MCF 10A (cell line): ENCODE measurements at regions not wholly inside any gene's neighbourhood (a gene's known extent, or its start where the extent isn't known, plus 50 kb on each side); places are given as distances from the start of the nearest gene placed in this dataset.

Experiments used
- BruUV-seq: library from RNA; stranded (reverse); fragments of 400-500 nt; replicated peaks from 2 replicates; lab custom pipeline; 2021; lab: Mats Ljungman, UMichigan
- CTCF ChIA-PET: fragments of 300-600 bp; sonication (Branson Sonifier 250); formaldehyde crosslinking; extraction: SDS; loops from one replicate; lab custom pipeline; 2021; ENCODE audit warnings: antibody characterized with exemption, inconsistent platforms; lab: Yijun Ruan, JAX
- POLR2A ChIA-PET: fragments of 300-600, 350-650 bp; sonication (Branson Sonifier 250); formaldehyde crosslinking; extraction: SDS; loops from one replicate; lab custom pipeline; 2020; ENCODE audit warnings: antibody characterized with exemption, inconsistent platforms; lab: Yijun Ruan, JAX
- DNase-seq: peaks from one replicate; pipeline ENCODE4 v3.0.0-alpha.2; 2018; ENCODE audit not compliant: unreplicated experiment
- H3K27ac Mint-ChIP-seq: one replicate; pipeline ENCODE4 v1.8.0; 2022; ENCODE audit warnings: mild to moderate bottlenecking, low read depth, mixed read lengths; ENCODE audit not compliant: unreplicated experiment
- H3K27me3 Mint-ChIP-seq: one replicate; pipeline ENCODE4 v1.8.0; 2022; ENCODE audit warnings: mixed read lengths; ENCODE audit not compliant: insufficient read depth, unreplicated experiment
- H3K36me3 Mint-ChIP-seq: one replicate; pipeline ENCODE4 v1.8.0; 2022; ENCODE audit warnings: mild to moderate bottlenecking, moderate library complexity, mixed read lengths; ENCODE audit not compliant: insufficient read depth, unreplicated experiment
- H3K4me1 Mint-ChIP-seq: one replicate; pipeline ENCODE4 v1.8.0; 2022; ENCODE audit warnings: mixed read lengths; ENCODE audit not compliant: insufficient read depth, unreplicated experiment
- H3K4me3 Mint-ChIP-seq: one replicate; pipeline ENCODE4 v1.8.0; 2022; ENCODE audit warnings: mild to moderate bottlenecking, moderate library complexity, mixed read lengths; ENCODE audit not compliant: unreplicated experiment
- H3K9me3 Mint-ChIP-seq: one replicate; pipeline ENCODE4 v1.8.0; 2022; ENCODE audit warnings: mixed read lengths; ENCODE audit not compliant: unreplicated experiment
- CTCF ChIP-seq: fragments of 200-600 bp; IDR thresholded peaks from one replicate; pipeline ENCODE4 v1.8.0; 2022; ENCODE audit warnings: antibody characterized with exemption, mild to moderate bottlenecking; ENCODE audit not compliant: unreplicated experiment
- intact Hi-C: fragments of 100-400 bp; cut with micrococcal nuclease; formaldehyde crosslinking; loops from 2 replicates; pipeline ENCODE4 v1.14.1; 2022

- Mint-ChIP-seq H3K4me1 (no peaks in the 10 kb centered on the region), H3K27ac (no peak overlapping the region), H3K27me3 (peaks cover 82% of the 10 kb centered on the region), H3K4me3 (no peak overlapping the region), H3K9me3 (no peaks in the 10 kb centered on the region), H3K36me3 (no peaks in the 10 kb centered on the region)
- ChIA-PET POLR2A (no interaction called here), CTCF (interaction anchor here (0.6 to 0.8 kb wide), 2 partner anchors 293 to 1439 kb away, joined by 3 read pairs; no protein-coding TSS in a partner anchor)
- intact Hi-C loops = no loop called here
- TF ChIP-seq CTCF = no peak
- no TSS peak for BruUV-seq
- DNase-seq = no peak
These were observed 220.6 kb downstream of the GXYLT1 start for GRCh38 chr12:41924111-41924510.

GRCh38 chr12:41923351-41923750 is 221.3 kb downstream of the GXYLT1 start:
- intact Hi-C loops = no loop called here
- no peak overlapping the region for H3K4me3 Mint-ChIP-seq
- ChIA-PET POLR2A (no interaction called here), CTCF (interaction anchor here (0.6 to 0.7 kb wide), 3 partner anchors 10 to 292 kb away, joined by 3 to 4 read pairs (median 3); no protein-coding TSS in a partner anchor)
- H3K27me3 Mint-ChIP-seq = peaks cover 90% of the 10 kb centered on the region
- no TSS peak for BruUV-seq
- no peaks in the 10 kb centered on the region for H3K4me1 Mint-ChIP-seq
- H3K9me3 Mint-ChIP-seq = no peaks in the 10 kb centered on the region
- no peak for TF ChIP-seq CTCF
- H3K36me3 Mint-ChIP-seq = no peaks in the 10 kb centered on the region
- DNase-seq = no peak
- no peak overlapping the region for H3K27ac Mint-ChIP-seq

GRCh38 chr12:41920355-41920754 is 224.3 kb downstream of the GXYLT1 start:
- peaks cover 73% of the 10 kb centered on the region for H3K27me3 Mint-ChIP-seq
- peaks cover 6% of the 10 kb centered on the region for H3K4me1 Mint-ChIP-seq
- no peak overlapping the region for H3K27ac Mint-ChIP-seq
- BruUV-seq = no TSS peak
- no peaks in the 10 kb centered on the region for H3K36me3 Mint-ChIP-seq
- no peaks in the 10 kb centered on the region for H3K9me3 Mint-ChIP-seq
- POLR2A ChIA-PET = no interaction called here
- CTCF ChIA-PET = interaction anchor here (0.7 kb wide), 1 partner anchor 13 kb away, joined by 5 read pairs; no protein-coding TSS in a partner anchor
- no peak for TF ChIP-seq CTCF
- no peak for DNase-seq
- H3K4me3 Mint-ChIP-seq = no peak overlapping the region
- intact Hi-C loops = no loop called here

- H3K9me3 Mint-ChIP-seq = no peaks in the 10 kb centered on the region
- CTCF ChIA-PET = interaction anchor here (0.7 to 0.8 kb wide), 2 partner anchors 10 to 12 kb away, joined by 3 to 5 read pairs; no protein-coding TSS in a partner anchor
- intact Hi-C loops = no loop called here
- POLR2A ChIA-PET = no interaction called here
- peaks cover 67% of the 10 kb centered on the region for H3K27me3 Mint-ChIP-seq
- no peak overlapping the region for H3K4me3 Mint-ChIP-seq
- no peaks in the 10 kb centered on the region for H3K36me3 Mint-ChIP-seq
- H3K4me1 Mint-ChIP-seq = peaks cover 6% of the 10 kb centered on the region
- no peak for DNase-seq
- no TSS peak for BruUV-seq
- no peak for TF ChIP-seq CTCF
- no peak overlapping the region for H3K27ac Mint-ChIP-seq
These were observed 225.0 kb downstream of the GXYLT1 start for GRCh38 chr12:41919526-41920261.
